ENCODE measurements at regions not wholly inside any gene's neighbourhood (a gene's known extent, or its start where the extent isn't known, plus 50 kb on each side); places are given as distances from the start of the nearest gene placed in this dataset.
"Not testable (repeated sequence)": the region's sequence is repeated elsewhere in the genome, so short reads cannot be mapped to it uniquely, and the experiment has no call there.

DNA sequence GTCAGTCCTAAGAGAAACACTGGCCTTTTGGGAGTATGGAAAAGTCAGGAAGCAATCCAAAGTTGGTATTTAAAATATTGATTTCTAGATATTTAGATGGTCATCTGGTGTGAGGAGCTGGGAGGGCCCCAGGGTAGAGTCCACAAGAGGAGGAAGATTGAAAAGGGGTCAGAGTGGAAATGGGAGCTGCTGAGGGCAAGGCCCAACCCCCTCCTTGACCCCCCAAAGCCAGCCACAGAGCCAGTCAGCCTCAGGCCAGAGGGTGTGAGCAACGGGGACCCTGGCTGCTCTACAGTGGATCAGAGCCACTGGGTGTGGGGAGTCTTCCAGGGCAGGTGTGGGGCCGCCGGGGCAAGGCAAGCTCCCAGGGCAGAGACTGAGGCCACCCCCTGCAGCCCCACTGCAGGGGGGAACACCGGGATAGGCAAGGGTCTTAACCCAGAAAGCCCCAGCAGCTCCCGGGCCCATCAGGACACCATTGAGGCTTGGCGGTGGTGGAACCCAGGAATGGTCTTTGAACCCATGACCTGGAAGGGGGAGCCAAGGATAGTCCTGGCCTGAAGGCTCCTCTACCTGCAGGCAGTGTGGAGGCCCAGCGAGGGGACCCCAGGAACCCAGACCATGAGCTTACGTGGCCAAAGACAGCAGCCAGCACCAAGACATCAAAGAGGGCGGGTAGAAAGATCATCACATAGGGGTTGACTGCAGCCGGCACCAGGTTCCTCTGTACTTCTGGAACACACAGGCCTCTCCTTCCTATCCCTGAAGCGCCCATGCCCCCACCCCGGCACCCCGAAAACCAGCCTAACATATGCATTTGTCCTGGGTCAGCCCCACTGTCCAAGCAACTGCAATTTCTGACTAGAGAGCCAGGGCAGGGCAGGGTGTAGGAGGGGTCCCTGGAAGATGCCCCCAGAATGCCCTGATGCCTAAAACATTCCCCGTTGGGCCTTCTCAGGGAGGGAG is 51.3 kb upstream of the CSPG4 start:
- TF ChIP-seq, protein P1, sequence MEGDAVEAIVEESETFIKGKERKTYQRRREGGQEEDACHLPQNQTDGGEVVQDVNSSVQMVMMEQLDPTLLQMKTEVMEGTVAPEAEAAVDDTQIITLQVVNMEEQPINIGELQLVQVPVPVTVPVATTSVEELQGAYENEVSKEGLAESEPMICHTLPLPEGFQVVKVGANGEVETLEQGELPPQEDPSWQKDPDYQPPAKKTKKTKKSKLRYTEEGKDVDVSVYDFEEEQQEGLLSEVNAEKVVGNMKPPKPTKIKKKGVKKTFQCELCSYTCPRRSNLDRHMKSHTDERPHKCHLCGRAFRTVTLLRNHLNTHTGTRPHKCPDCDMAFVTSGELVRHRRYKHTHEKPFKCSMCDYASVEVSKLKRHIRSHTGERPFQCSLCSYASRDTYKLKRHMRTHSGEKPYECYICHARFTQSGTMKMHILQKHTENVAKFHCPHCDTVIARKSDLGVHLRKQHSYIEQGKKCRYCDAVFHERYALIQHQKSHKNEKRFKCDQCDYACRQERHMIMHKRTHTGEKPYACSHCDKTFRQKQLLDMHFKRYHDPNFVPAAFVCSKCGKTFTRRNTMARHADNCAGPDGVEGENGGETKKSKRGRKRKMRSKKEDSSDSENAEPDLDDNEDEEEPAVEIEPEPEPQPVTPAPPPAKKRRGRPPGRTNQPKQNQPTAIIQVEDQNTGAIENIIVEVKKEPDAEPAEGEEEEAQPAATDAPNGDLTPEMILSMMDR (conservative IDR thresholded peaks at IDR 0.05 in 1 of 2, IDR thresholded peaks at IDR 0.05 in 1 of 2; ENCODE audit: low read depth in 1 of 2, low read length in 2 of 2): not testable (repeated sequence)
- not testable (repeated sequence) for TF ChIP-seq EZH2 (IDR thresholded peaks at IDR 0.05; ENCODE audit: low read length, missing control alignments)
